GM12878 (cell line): ENCODE measurements at regions not wholly inside any gene's neighbourhood (a gene's known extent, or its start where the extent isn't known, plus 50 kb on each side); places are given as distances from the start of the nearest gene placed in this dataset.

Experiments used
- ATAC-seq: fragments of 200-7000 bp; cut with Tn5 transposase; 3 replicates; pipeline ENCODE4 v1.9.1; 2020; ENCODE audit warnings: mild to moderate bottlenecking, moderate library complexity
- BruUV-seq: library from RNA; stranded (reverse); fragments of 400-500 nt; replicated peaks from 2 replicates; lab custom pipeline; 2021; lab: Mats Ljungman, UMichigan
- CTCF ChIA-PET: fragments of 300-600 bp; sonication (Branson Sonifier 250); formaldehyde crosslinking; extraction: SDS; loops from one replicate; lab custom pipeline; 2021; ENCODE audit warnings: inconsistent platforms; lab: Yijun Ruan, JAX
- POLR2A ChIA-PET: fragments of 350-600 bp; formaldehyde crosslinking; extraction: SDS; loops from one replicate; lab custom pipeline; 2021; ENCODE audit warnings: inconsistent platforms; lab: Charles Lee
- RAD21 ChIA-PET: fragments of 300-600 bp; sonication (Branson Sonifier 250); formaldehyde crosslinking; loops from one replicate; lab custom pipeline; 2023; ENCODE audit warnings: antibody characterized with exemption; ENCODE audit not compliant: unreplicated experiment; lab: Charles Lee
- SMC1A ChIA-PET: fragments of 300-600 bp; sonication (Branson Sonifier 250); formaldehyde crosslinking; loops from one replicate; lab custom pipeline; 2023; ENCODE audit not compliant: unreplicated experiment, uncharacterized antibody; lab: Charles Lee
- DNase-seq: peaks from one replicate; pipeline ENCODE4 v3.0.0-alpha.2; 2011; ENCODE audit warnings: low read depth, low spot score
- FAIRE-seq: peaks from 3 replicates; lab custom pipeline; 2011; peaks lifted over from hg19 to GRCh38; lab: Jason Lieb, UNC
- H2AFZ ChIP-seq: 2 replicates; pipeline ENCODE4 v1.6.0; 2011; ENCODE audit warnings: low read depth, low read length, control low read depth; ENCODE audit not compliant: control insufficient read depth
- H3K27ac ChIP-seq: 2 replicates; pipeline ENCODE4 v1.5.1; 2011; ENCODE audit warnings: control low read depth; ENCODE audit not compliant: control insufficient read depth, insufficient read depth
- H3K27me3 ChIP-seq, 2 experiments: replicated peaks in 1 of 2; 2 replicates each; pipeline versions ENCODE4 v1.6.0 to v1.6.1; 2011; ENCODE audit warnings: low read length in 1 of 2; ENCODE audit not compliant: control insufficient read depth in 2 of 2, insufficient read depth in 2 of 2
- H3K36me3 ChIP-seq, 2 experiments: 2 replicates each; pipeline ENCODE4 v1.5.1; 2011; ENCODE audit warnings: low read length in 1 of 2; ENCODE audit not compliant: control insufficient read depth in 2 of 2, insufficient read depth in 2 of 2
- H3K4me1 ChIP-seq: 2 replicates; pipeline ENCODE4 v1.6.1; 2011; ENCODE audit warnings: mild to moderate bottlenecking, low read length, moderate library complexity, mixed read lengths; ENCODE audit not compliant: control insufficient read depth, insufficient read depth
- H3K4me2 ChIP-seq: 2 replicates; pipeline ENCODE4 v1.6.0; 2011; ENCODE audit warnings: control low read depth; ENCODE audit not compliant: control insufficient read depth, insufficient read depth
- H3K4me3 ChIP-seq: fragments of 200-600 bp; sonication (generic); 2 replicates; pipeline ENCODE4 v1.5.1; 2016
- H3K79me2 ChIP-seq: 2 replicates; pipeline ENCODE4 v1.6.0; 2011; ENCODE audit warnings: low read length; ENCODE audit not compliant: control insufficient read depth, insufficient read depth
- H3K9ac ChIP-seq: 2 replicates; pipeline ENCODE4 v1.8.0; 2011; ENCODE audit warnings: low read length, control low read depth, mixed read lengths; ENCODE audit not compliant: control insufficient read depth, insufficient read depth
- H3K9me3 ChIP-seq: replicated peaks from 3 replicates; pipeline ENCODE4 v1.5.1; 2011; ENCODE audit warnings: mild to moderate bottlenecking, low read length; ENCODE audit not compliant: control insufficient read depth, insufficient read depth
- H4K20me1 ChIP-seq: 2 replicates; pipeline ENCODE4 v1.6.0; 2011; ENCODE audit not compliant: control insufficient read depth, insufficient read depth
- BACH1 ChIP-seq: fragments of 450-650 bp; IDR thresholded peaks from 2 replicates; pipeline ENCODE4 v1.6.1; 2017; ENCODE audit warnings: mild to moderate bottlenecking, borderline replicate concordance
- BMI1 ChIP-seq: fragments of 450-650 bp; IDR thresholded peaks from 2 replicates; pipeline ENCODE4 v1.6.1; 2016; ENCODE audit warnings: mild to moderate bottlenecking, moderate library complexity, borderline replicate concordance
- CHD4 ChIP-seq: fragments of 200-600 bp; sonication (generic); IDR thresholded peaks from 2 replicates; pipeline ENCODE4 v1.6.1; 2016; ENCODE audit warnings: mild to moderate bottlenecking
- EED ChIP-seq: sonication (generic); IDR thresholded peaks from 2 replicates; pipeline ENCODE4 v1.6.1; 2016; ENCODE audit warnings: antibody characterized with exemption, low read depth
- GATAD2B ChIP-seq: fragments of 450-650 bp; conservative IDR thresholded peaks from 2 replicates; pipeline ENCODE4 v1.6.1; 2017; ENCODE audit warnings: low read depth, mild to moderate bottlenecking, moderate library complexity
- IKZF2 ChIP-seq, 2 experiments: fragments of 450-650 bp; IDR thresholded peaks; 2 replicates each; pipeline ENCODE4 v1.6.1; 2017; ENCODE audit warnings: mild to moderate bottlenecking in 2 of 2, moderate library complexity in 2 of 2
- NBN ChIP-seq: fragments of 450-650 bp; IDR thresholded peaks from 2 replicates; pipeline ENCODE4 v1.6.1; 2016
- NR2C1 ChIP-seq: fragments of 450-650 bp; IDR thresholded peaks from 2 replicates; pipeline ENCODE4 v1.6.1; 2017; ENCODE audit warnings: antibody characterized with exemption, mild to moderate bottlenecking, moderate library complexity
- POLR2AphosphoS5 ChIP-seq: IDR thresholded peaks from 2 replicates; pipeline ENCODE4 v1.6.1; 2011; ENCODE audit warnings: mild to moderate bottlenecking, low read length, inconsistent platforms
- POU2F2 ChIP-seq: IDR thresholded peaks from 3 replicates; pipeline ENCODE4 v1.6.1; 2011; ENCODE audit warnings: low read depth, mild to moderate bottlenecking, low read length, borderline replicate concordance
- ZBED1 ChIP-seq: IDR thresholded peaks from 2 replicates; pipeline ENCODE4 v1.6.1; 2016; ENCODE audit warnings: borderline replicate concordance
- WGBS: methylation state at CpG from one replicate; pipeline ENCODE4 v1.1.6; 2016; ENCODE audit warnings: low lambda C conversion rate; ENCODE audit not compliant: insufficient replicate concordance, insufficient coverage; ENCODE audit errors: missing lambda C conversion rate; 5-methylcytosine and 5-hydroxymethylcytosine counted together
- in situ Hi-C: fragments of 300-500 bp; cut with MboI; formaldehyde crosslinking; loops from 9 replicates; pipeline ENCODE4 v1.14.3; 2018; ENCODE audit warnings: mixed read lengths
- intact Hi-C: fragments of 100-400 bp; cut with micrococcal nuclease; formaldehyde crosslinking; loops from one replicate; pipeline ENCODE4 v1.14.2; 2022; ENCODE audit not compliant: unreplicated experiment
- TF ChIP-seq, protein P1 (sequence below): IDR thresholded peaks from 2 replicates; pipeline ENCODE4 v1.6.1; 2012; ENCODE audit warnings: improper control_type of control experiment, low read depth, low read length; ENCODE audit not compliant: insufficient replicate concordance
- TF ChIP-seq, protein P2 (sequence below): fragments of 450-650 bp; IDR thresholded peaks from 2 replicates; pipeline ENCODE4 v1.6.1; 2016; ENCODE audit warnings: mild to moderate bottlenecking

DNA sequence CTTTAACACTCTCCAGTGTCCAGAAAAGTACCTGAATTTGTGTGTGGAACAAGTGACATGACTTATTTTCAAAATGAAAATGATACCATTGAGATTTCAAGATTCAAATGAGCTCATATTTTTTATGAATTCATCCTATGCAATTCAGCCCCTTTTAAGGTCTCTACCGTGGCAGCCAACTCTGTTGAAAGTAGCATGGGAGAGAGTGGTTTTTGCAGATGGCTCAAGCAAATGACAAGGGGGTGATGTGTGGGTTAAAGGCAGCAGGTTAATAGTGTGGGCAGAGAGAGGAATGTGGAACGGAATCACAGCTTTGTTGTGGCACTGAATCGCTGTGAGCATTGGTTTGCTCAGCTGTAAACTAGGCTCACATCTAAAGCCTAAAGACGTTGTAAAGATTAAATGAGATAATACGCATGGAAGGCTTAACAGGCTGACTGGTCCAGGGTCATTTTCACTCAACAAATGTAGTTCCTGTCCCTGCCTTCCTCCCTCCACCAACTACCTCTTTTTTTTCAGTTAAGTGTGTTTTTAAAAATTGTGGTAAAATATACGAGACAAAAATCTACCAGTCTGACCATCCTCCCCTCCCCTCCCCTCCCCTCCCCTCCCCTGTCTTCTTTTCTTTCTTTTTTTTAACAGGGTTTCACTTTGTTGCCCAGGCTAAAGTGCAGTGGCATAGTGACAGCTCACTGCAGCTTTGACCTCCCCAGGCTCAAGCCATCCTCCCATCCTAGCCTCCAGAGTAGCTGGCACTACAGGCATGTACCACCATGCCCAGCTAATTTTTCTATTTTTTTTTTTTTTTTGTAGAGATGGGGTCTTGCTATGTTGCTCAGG is 114.7 kb upstream of the ZNF217 start (continued):
- TF ChIP-seq, protein P1, sequence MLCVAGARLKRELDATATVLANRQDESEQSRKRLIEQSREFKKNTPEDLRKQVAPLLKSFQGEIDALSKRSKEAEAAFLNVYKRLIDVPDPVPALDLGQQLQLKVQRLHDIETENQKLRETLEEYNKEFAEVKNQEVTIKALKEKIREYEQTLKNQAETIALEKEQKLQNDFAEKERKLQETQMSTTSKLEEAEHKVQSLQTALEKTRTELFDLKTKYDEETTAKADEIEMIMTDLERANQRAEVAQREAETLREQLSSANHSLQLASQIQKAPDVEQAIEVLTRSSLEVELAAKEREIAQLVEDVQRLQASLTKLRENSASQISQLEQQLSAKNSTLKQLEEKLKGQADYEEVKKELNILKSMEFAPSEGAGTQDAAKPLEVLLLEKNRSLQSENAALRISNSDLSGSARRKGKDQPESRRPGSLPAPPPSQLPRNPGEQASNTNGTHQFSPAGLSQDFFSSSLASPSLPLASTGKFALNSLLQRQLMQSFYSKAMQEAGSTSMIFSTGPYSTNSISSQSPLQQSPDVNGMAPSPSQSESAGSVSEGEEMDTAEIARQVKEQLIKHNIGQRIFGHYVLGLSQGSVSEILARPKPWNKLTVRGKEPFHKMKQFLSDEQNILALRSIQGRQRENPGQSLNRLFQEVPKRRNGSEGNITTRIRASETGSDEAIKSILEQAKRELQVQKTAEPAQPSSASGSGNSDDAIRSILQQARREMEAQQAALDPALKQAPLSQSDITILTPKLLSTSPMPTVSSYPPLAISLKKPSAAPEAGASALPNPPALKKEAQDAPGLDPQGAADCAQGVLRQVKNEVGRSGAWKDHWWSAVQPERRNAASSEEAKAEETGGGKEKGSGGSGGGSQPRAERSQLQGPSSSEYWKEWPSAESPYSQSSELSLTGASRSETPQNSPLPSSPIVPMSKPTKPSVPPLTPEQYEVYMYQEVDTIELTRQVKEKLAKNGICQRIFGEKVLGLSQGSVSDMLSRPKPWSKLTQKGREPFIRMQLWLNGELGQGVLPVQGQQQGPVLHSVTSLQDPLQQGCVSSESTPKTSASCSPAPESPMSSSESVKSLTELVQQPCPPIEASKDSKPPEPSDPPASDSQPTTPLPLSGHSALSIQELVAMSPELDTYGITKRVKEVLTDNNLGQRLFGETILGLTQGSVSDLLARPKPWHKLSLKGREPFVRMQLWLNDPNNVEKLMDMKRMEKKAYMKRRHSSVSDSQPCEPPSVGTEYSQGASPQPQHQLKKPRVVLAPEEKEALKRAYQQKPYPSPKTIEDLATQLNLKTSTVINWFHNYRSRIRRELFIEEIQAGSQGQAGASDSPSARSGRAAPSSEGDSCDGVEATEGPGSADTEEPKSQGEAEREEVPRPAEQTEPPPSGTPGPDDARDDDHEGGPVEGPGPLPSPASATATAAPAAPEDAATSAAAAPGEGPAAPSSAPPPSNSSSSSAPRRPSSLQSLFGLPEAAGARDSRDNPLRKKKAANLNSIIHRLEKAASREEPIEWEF = no peak
- 0 out of 2 replicates have a peak, but pooled peaks have one; percentile 44 for TF ChIP-seq GATAD2B

DNA sequence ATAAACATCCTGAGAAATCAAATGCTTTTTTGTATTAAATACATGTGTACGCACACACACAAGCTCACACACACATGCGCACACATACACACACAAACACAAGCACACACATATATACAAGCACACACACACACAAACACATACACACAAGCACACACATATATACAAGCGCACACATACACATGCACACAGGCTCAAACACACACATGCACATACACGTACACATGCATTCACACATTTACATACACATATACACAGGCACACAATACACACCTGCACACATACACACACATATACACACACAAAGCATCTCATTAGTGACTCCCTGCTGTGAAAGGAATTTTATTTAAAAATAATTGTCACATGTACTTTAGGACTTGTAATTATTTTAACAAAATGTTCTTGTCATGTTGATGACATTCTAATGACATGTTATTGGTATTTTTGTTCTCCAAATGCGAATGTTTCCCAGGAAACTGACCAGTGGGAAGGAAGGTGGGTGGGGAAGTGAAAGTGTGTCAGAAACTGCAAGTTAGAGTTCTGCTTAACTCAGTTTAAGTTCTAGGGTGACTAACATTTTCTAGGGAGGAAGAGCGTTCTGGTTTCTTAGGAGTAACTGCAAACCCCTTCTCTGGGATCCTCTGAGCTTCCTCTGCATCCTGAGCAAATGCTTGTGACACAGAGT is 113.9 kb upstream of the ZNF217 start:
- ChIA-PET CTCF (interaction anchor here (0.7 to 2.1 kb wide), 21 partner anchors 11 to 233 kb away, joined by 3 to 9 read pairs (median 4); no protein-coding TSS in a partner anchor), RAD21 (interaction anchor here (0.6 to 4.7 kb wide), 54 partner anchors 9 to 356 kb away, joined by 3 to 34 read pairs (median 6); no protein-coding TSS in a partner anchor), POLR2A (interaction anchor here (0.5 to 3.3 kb wide), 25 partner anchors 8 to 570 kb away, joined by 3 to 22 read pairs (median 3); no protein-coding TSS in a partner anchor), SMC1A (interaction anchor here (0.8 to 5.2 kb wide), 63 partner anchors 8 to 235 kb away, joined by 3 to 64 read pairs (median 5); no protein-coding TSS in a partner anchor)
- Histone ChIP-seq H3K4me2 (peak overlapping the region; percentile 92), H3K4me3 (peak overlapping the region; percentile 6; the same call in 1 of the 2 replicates), H3K9ac (peak overlapping the region; percentile 57), H2AFZ (no peak overlapping the region; the same call in 1 of the 2 replicates), H3K36me3 (no peaks in the 10 kb centered on the region), H3K27ac (peak overlapping the region; percentile 97), H3K4me1 (peaks cover 45% of the 10 kb centered on the region), H4K20me1 (no peaks in the 10 kb centered on the region), H3K9me3 (no peaks in the 10 kb centered on the region), H3K79me2 (no peaks in the 10 kb centered on the region), H3K27me3 (no peaks in the 10 kb centered on the region)
- peak; percentile 49 for FAIRE-seq
- intact Hi-C loops (loop anchor here (2.0 to 5.0 kb wide), 5 partner anchors 29 to 210 kb away; no protein-coding TSS in a partner anchor), in situ Hi-C loops (no loop called here)
- no TSS peak for BruUV-seq
- 51% methylated on average over 6 of the region's 6 CpGs for WGBS
- peak; percentile 72 for DNase-seq
- peak; percentile 56 for ATAC-seq
- TF ChIP-seq POU2F2 = 0 out of 3 replicates have a peak, but pooled peaks have one; percentile 13
- TF ChIP-seq IKZF2 (IDR thresholded peaks at IDR 0.05) = peak; percentile 92 to 93
- 0 out of 2 replicates have a peak, but pooled peaks have one; percentile 32 for TF ChIP-seq POLR2AphosphoS5
- TF ChIP-seq BMI1 = no peak; the same call in none of the 2 replicates
- TF ChIP-seq NR2C1 = no peak
- TF ChIP-seq, protein P2, sequence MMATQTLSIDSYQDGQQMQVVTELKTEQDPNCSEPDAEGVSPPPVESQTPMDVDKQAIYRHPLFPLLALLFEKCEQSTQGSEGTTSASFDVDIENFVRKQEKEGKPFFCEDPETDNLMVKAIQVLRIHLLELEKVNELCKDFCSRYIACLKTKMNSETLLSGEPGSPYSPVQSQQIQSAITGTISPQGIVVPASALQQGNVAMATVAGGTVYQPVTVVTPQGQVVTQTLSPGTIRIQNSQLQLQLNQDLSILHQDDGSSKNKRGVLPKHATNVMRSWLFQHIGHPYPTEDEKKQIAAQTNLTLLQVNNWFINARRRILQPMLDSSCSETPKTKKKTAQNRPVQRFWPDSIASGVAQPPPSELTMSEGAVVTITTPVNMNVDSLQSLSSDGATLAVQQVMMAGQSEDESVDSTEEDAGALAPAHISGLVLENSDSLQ = peak; percentile 53
- TF ChIP-seq ZBED1 = 0 out of 2 replicates have a peak, but pooled peaks have one; percentile 14
- no peak for TF ChIP-seq CHD4
- TF ChIP-seq EED = peak; percentile 93
- TF ChIP-seq BACH1 = no peak
- TF ChIP-seq NBN = peak; percentile 64; the same call in 1 of the 2 replicates
